Ishikawa (cell line): ENCODE measurements at regions not wholly inside any gene's neighbourhood (a gene's known extent, or its start where the extent isn't known, plus 50 kb on each side); places are given as distances from the start of the nearest gene placed in this dataset.

Experiments
- CEBPB ChIP-seq: IDR thresholded peaks from 2 replicates; pipeline ENCODE4 v1.6.1; 2012
- CREB1 ChIP-seq: IDR thresholded peaks from 2 replicates; pipeline ENCODE4 v1.6.1; 2012; ENCODE audit warnings: low read depth
- EGR1 ChIP-seq: IDR thresholded peaks from 2 replicates; pipeline ENCODE4 v1.6.1; 2012
- EP300 ChIP-seq: IDR thresholded peaks from 2 replicates; pipeline ENCODE4 v1.6.1; 2012; ENCODE audit warnings: borderline replicate concordance
- FOXM1 ChIP-seq: IDR thresholded peaks from 2 replicates; pipeline ENCODE4 v1.6.1; 2012; ENCODE audit warnings: low read depth, borderline replicate concordance
- NFIC ChIP-seq: IDR thresholded peaks from 2 replicates; pipeline ENCODE4 v1.6.1; 2012
- RAD21 ChIP-seq: IDR thresholded peaks from 2 replicates; pipeline ENCODE4 v1.6.1; 2012; ENCODE audit warnings: low read depth
- TAF1 ChIP-seq: IDR thresholded peaks from 2 replicates; pipeline ENCODE4 v1.6.1; 2012; ENCODE audit warnings: low read depth, mild to moderate bottlenecking
- TCF12 ChIP-seq: IDR thresholded peaks from 2 replicates; pipeline ENCODE4 v1.6.1; 2012; ENCODE audit warnings: low read depth
- TEAD4 ChIP-seq: IDR thresholded peaks from 2 replicates; pipeline ENCODE4 v1.6.1; 2012
- YY1 ChIP-seq: IDR thresholded peaks from 2 replicates; pipeline ENCODE4 v1.6.1; 2012; ENCODE audit warnings: low read depth
- ZBTB7A ChIP-seq: IDR thresholded peaks from 2 replicates; pipeline ENCODE4 v1.6.1; 2012; ENCODE audit warnings: low read depth
- TF ChIP-seq, protein P1 (sequence below): IDR thresholded peaks from 2 replicates; pipeline ENCODE4 v1.6.1; 2012; ENCODE audit warnings: low read depth, mild to moderate bottlenecking
- TF ChIP-seq, protein P2 (sequence below): IDR thresholded peaks from 2 replicates; pipeline ENCODE4 v1.6.1; 2012
- TF ChIP-seq, protein P3 (sequence below): IDR thresholded peaks from 2 replicates; pipeline ENCODE4 v1.6.1; 2012

DNA sequence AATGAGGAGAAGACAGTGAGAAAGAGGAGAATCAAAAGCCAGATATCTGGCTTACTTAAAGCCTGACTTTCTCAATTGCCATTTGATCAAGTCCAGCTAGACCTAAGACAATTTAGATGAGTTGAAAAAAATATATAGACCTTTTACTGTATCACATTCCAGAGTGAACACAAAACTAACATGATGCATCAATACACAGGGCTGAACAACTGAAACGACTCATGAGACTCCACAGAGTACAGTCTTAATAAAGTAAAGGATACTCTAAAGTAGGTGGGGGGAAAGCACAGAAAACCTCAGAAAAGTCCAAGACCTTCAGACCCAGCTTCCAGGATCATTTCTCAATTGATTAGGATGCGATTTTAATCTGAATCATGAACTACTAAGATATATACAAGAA, 95.3 kb upstream of the OR9G4 start:
- TF ChIP-seq, protein P1, sequence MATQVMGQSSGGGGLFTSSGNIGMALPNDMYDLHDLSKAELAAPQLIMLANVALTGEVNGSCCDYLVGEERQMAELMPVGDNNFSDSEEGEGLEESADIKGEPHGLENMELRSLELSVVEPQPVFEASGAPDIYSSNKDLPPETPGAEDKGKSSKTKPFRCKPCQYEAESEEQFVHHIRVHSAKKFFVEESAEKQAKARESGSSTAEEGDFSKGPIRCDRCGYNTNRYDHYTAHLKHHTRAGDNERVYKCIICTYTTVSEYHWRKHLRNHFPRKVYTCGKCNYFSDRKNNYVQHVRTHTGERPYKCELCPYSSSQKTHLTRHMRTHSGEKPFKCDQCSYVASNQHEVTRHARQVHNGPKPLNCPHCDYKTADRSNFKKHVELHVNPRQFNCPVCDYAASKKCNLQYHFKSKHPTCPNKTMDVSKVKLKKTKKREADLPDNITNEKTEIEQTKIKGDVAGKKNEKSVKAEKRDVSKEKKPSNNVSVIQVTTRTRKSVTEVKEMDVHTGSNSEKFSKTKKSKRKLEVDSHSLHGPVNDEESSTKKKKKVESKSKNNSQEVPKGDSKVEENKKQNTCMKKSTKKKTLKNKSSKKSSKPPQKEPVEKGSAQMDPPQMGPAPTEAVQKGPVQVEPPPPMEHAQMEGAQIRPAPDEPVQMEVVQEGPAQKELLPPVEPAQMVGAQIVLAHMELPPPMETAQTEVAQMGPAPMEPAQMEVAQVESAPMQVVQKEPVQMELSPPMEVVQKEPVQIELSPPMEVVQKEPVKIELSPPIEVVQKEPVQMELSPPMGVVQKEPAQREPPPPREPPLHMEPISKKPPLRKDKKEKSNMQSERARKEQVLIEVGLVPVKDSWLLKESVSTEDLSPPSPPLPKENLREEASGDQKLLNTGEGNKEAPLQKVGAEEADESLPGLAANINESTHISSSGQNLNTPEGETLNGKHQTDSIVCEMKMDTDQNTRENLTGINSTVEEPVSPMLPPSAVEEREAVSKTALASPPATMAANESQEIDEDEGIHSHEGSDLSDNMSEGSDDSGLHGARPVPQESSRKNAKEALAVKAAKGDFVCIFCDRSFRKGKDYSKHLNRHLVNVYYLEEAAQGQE = no peak

DNA sequence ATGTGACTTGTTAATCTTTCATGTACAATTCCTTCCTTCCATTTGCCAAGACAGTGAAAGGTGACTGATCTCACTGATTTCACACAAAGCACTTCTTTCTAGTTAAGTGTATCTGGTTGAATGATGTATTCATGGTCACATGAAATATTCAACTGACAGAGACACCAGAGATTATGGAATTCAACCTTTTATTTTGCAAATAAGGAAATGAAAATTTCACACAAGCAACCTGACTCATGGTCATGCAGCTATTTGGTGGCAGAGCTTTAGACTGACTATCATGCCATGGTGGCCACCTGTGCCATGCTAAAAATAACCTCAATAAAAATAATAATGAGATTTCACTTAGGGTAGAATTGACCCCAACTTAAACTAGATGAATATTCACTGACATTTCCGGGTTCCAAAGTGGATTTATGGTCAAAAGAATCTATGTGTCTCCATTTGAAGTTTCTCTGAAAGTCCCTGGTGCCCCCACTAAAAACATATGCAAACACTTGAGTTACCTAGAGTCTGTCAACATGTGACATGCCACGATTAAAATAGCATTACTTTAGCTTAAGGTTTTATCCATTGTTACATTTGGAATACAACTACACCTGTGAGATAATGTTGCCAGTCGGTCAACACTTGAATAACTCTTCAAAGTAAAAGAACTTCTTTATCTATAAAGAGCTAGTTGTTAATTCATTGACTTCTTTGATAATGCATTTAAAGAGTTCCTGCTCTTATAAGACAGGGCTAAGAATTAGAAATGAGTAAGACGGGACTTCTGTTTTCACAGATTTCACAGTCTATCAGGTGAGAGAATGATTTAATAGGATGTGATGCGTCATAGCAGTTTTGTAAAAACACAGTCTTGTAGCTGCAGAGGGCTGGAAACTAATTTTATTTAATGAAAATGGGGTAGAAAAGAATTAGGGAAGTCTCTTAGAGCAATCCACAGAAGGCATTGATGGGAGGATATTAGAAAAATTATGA, 94.6 kb upstream of the OR9G4 start:
- TF ChIP-seq EGR1 = no peak
- TF ChIP-seq EP300 = no peak
- TF ChIP-seq FOXM1 = no peak
- no peak for TF ChIP-seq NFIC
- TF ChIP-seq, protein P2, sequence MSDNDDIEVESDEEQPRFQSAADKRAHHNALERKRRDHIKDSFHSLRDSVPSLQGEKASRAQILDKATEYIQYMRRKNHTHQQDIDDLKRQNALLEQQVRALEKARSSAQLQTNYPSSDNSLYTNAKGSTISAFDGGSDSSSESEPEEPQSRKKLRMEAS = no peak
- TF ChIP-seq CEBPB = no peak
- no peak for TF ChIP-seq TAF1
- TF ChIP-seq RAD21 = no peak
- TF ChIP-seq, protein P3, sequence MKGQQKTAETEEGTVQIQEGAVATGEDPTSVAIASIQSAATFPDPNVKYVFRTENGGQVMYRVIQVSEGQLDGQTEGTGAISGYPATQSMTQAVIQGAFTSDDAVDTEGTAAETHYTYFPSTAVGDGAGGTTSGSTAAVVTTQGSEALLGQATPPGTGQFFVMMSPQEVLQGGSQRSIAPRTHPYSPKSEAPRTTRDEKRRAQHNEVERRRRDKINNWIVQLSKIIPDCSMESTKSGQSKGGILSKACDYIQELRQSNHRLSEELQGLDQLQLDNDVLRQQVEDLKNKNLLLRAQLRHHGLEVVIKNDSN = no peak
- TF ChIP-seq, protein P1 = no peak
- TF ChIP-seq ZBTB7A = no peak
- no peak for TF ChIP-seq CREB1
- no peak for TF ChIP-seq TCF12
- no peak for TF ChIP-seq TEAD4
- TF ChIP-seq YY1 = no peak

DNA sequence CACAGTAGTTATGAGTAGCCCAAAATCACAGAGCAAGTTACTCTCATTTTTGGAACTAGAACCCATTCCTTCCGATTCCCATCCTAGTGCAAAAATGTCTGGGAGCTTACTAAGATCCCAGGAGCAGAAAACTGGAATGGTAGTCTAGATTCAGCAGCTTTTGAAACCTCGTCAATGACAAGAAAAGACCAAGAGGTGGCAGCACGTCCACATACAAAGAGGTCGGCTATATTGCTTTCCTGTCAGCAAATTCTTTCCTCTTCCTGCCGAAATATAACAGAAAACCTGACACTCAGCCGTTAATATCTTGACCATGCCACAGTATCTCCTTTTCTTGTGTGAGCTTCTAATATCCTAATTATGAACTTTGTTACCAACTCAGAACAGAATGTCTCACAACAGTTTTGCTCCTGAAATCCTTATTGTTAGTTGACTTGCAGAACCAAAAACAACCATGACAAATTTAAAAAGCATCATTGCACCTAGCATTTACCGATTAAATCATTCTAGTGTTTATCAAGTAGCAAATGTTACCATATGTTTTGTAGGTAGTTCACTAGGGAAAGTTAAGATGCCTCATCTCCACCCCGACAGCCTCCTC, 92.8 kb upstream of the OR9G4 start:
- TF ChIP-seq RAD21 (peak; percentile 76), EP300 (no peak)

DNA sequence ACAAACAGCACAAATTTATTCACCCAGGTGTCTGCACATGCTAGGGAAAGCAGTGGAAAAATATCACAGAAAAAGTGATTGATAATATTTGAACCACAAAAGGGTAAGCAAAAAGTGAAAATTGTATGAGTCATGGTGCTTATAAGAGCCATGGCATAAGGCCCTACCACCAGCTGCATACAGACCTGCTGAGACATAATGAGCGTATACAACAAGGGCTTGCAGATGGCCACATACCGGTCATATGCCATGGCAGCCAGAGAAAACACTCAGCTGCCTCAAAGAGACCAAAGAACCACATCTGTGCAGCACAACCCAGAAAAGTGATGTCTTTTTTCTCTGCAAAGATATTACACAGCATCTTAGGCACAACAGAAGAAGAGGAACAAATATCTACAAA, 71.4 kb upstream of the OR9G4 start:
- no peak for TF ChIP-seq TCF12
- TF ChIP-seq NFIC = no peak
- no peak for TF ChIP-seq EP300
- no peak for TF ChIP-seq TEAD4
- TF ChIP-seq, protein P1 = no peak
- no peak for TF ChIP-seq ZBTB7A
- no peak for TF ChIP-seq FOXM1
- no peak for TF ChIP-seq CREB1
- no peak for TF ChIP-seq RAD21
- TF ChIP-seq, protein P3 = no peak
- TF ChIP-seq, protein P2 = no peak
- no peak for TF ChIP-seq TAF1
- no peak for TF ChIP-seq EGR1
- no peak for TF ChIP-seq CEBPB
- no peak for TF ChIP-seq YY1
